K562 (cell line): ENCODE measurements at regions not wholly inside any gene's neighbourhood (a gene's known extent, or its start where the extent isn't known, plus 50 kb on each side); places are given as distances from the start of the nearest gene placed in this dataset.

Experiments
- ATF7 ChIP-seq: fragments of 450-650 bp; IDR thresholded peaks from 2 replicates; pipeline ENCODE4 v1.7.1; 2014; ENCODE audit warnings: mild to moderate bottlenecking, moderate library complexity
- CREB1 ChIP-seq, 2 experiments: sonication (generic) in 1 of 2; formaldehyde crosslinking in 1 of 2; IDR thresholded peaks; 2 replicates each; pipeline versions ENCODE4 v1.6.1 to v1.8.0; 2012 to 2022; ENCODE audit warnings: inconsistent platforms in 1 of 2, mild to moderate bottlenecking in 1 of 2, missing genetic modification reagents in 1 of 2, moderate library complexity in 1 of 2
- CTCF ChIP-seq, 3 experiments: IDR thresholded peaks in 2 of 3; conservative IDR thresholded peaks in 1 of 3; 2 replicates each; pipeline ENCODE4 v1.5.1; 2011 to 2012; ENCODE audit warnings: low read length in 3 of 3, mild to moderate bottlenecking in 3 of 3, control low read depth in 2 of 3, improper control_type of control experiment in 1 of 3, inconsistent platforms in 1 of 3, low read depth in 1 of 3, mixed read lengths in 1 of 3, moderate library complexity in 1 of 3; ENCODE audit not compliant: insufficient read depth in 2 of 3
- E2F1 ChIP-seq: sonication (generic); formaldehyde crosslinking; IDR thresholded peaks from 2 replicates; pipeline ENCODE4 v1.8.1; 2023; ENCODE audit warnings: mild to moderate bottlenecking, missing genetic modification reagents, moderate library complexity
- E2F4 ChIP-seq: sonication (generic); formaldehyde crosslinking; IDR thresholded peaks from 2 replicates; pipeline ENCODE4 v1.8.0; 2022; ENCODE audit warnings: mild to moderate bottlenecking, low read depth, missing genetic modification reagents
- MTA3 ChIP-seq: fragments of 450-650 bp; formaldehyde crosslinking; IDR thresholded peaks from 2 replicates; pipeline ENCODE4 v1.6.1; 2017; ENCODE audit warnings: mild to moderate bottlenecking, borderline replicate concordance
- RAD21 ChIP-seq, 2 experiments: fragments of 250-450 bp in 1 of 2; fragments of 450-650 bp in 1 of 2; sonication (Bioruptor Pico) in 1 of 2; formaldehyde crosslinking in 1 of 2; IDR thresholded peaks in 1 of 2; conservative IDR thresholded peaks in 1 of 2; 2 replicates each; pipeline versions ENCODE4 v1.4.0 to v1.8.0; 2020 to 2022; ENCODE audit warnings: mild to moderate bottlenecking in 2 of 2, moderate library complexity in 1 of 2
- REST ChIP-seq, 2 experiments: fragments of 450-650 bp; formaldehyde crosslinking in 1 of 2; IDR thresholded peaks; 2 replicates each; pipeline versions ENCODE4 v1.4.0 to v1.6.1; 2014 to 2020; ENCODE audit warnings: mild to moderate bottlenecking in 2 of 2, borderline replicate concordance in 1 of 2, low read depth in 1 of 2
- SMAD3 ChIP-seq: fragments of 450-650 bp; formaldehyde crosslinking; conservative IDR thresholded peaks from 2 replicates; pipeline ENCODE4 v1.4.0; 2020; ENCODE audit warnings: mild to moderate bottlenecking
- SRSF1 ChIP-seq: fragments of 200-400 bp; formaldehyde crosslinking; IDR thresholded peaks from 2 replicates; pipeline ENCODE4 v1.6.1; 2017; ENCODE audit warnings: mild to moderate bottlenecking, low read depth, low read length, moderate library complexity
- TAF7 ChIP-seq: fragments of 450-650 bp; IDR thresholded peaks from 2 replicates; pipeline ENCODE4 v1.6.1; 2016; ENCODE audit warnings: missing genetic modification characterization, missing compliant biosample characterization
- TEAD2 ChIP-seq: fragments of 450-650 bp; IDR thresholded peaks from 2 replicates; pipeline ENCODE4 v1.6.1; 2016; ENCODE audit warnings: missing genetic modification characterization, control low read depth, missing compliant biosample characterization
- ZC3H8 ChIP-seq: fragments of 450-650 bp; IDR thresholded peaks from 2 replicates; pipeline ENCODE4 v1.6.1; 2017

GRCh38 chr2:6626401-6627012, 239.2 kb downstream of the CMPK2 start:
- TF ChIP-seq ZC3H8 (no peak), TAF7 (tag) (no peak), MTA3 (no peak), CREB1 (IDR thresholded peaks at IDR 0.05) (no peak), CREB1 (CRISPR knock-in tag; IDR thresholded peaks at IDR 0.05) (no peak), E2F4 (no peak), ATF7 (no peak), SRSF1 (no peak), RAD21 (CRISPR knock-in tag; conservative IDR thresholded peaks at IDR 0.05 in 1 of 2, IDR thresholded peaks at IDR 0.05 in 1 of 2) (no peak), E2F1 (CRISPR knock-in tag) (no peak), REST (IDR thresholded peaks at IDR 0.05; ENCODE audit: borderline replicate concordance) (no peak), REST (CRISPR knock-in tag; IDR thresholded peaks at IDR 0.05; ENCODE audit: low read depth) (no peak), CTCF (IDR thresholded peaks at IDR 0.05 in 2 of 3, conservative IDR thresholded peaks at IDR 0.05 in 1 of 3; ENCODE audit: insufficient read depth in 2 of 3, low read depth in 1 of 3, low read length in 3 of 3) (no peak), SMAD3 (CRISPR knock-in tag) (no peak), TEAD2 (tag) (no peak)
